AG08395 (cell line): ENCODE measurements at regions not wholly inside any gene's neighbourhood (a gene's known extent, or its start where the extent isn't known, plus 50 kb on each side); places are given as distances from the start of the nearest gene placed in this dataset.

Experiments
- DNase-seq: peaks from one replicate; pipeline ENCODE4 v3.0.0; 2012; ENCODE audit warnings: mixed read lengths, low spot score

DNA sequence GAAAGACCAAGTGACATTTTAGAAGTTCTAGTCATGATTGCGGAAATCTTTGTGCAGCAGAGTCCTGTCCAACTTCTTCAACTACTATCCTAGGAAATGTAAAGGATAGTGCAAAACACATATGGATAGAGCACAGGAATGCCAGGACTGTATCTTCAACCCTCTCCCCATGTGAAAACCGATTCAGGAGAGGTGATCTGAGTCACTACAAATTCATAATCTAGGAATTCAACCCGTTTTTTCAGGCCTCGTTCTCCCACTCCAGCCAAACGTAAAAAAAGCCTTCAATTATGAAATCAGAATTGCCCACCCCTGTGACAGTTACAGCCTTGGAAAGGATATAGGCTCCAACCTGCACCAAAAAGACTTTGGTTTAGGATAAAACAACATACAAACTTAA lies 52.9 kb upstream of the RGS1 start:
- no peak for DNase-seq

DNA sequence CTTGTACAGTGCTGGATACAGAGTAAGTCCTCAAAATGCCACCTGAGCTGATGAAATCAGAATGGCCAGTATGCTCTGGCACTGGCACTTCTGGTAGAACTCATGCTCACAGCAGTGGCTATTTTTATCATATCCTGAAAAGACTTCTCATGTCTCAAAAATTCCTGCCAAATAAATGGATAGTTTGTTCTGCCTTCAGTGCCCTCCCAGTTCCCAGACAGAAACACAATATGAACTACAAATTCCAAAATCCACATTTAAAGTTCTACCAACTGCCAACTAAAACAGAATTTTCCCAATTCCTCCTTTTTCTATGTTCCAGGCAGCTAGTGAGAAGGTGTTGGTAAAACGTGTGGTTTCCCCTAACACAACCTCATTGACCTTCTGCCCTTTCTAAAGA lies 51.4 kb upstream of the RGS1 start:
- DNase-seq, result peak; percentile 25
